ENCODE measurements at regions not wholly inside any gene's neighbourhood (a gene's known extent, or its start where the extent isn't known, plus 50 kb on each side); places are given as distances from the start of the nearest gene placed in this dataset.

- no peak overlapping the region for H3K9ac ChIP-seq (replicated peaks in 1 of 4; ENCODE audit: extremely low read depth in 1 of 4, low read depth in 3 of 4, low read length in 3 of 4)
- no peak overlapping the region for H3K4ac ChIP-seq (replicated peaks; ENCODE audit: insufficient read length, low read depth, low read length)
- no peak overlapping the region for H3K18ac ChIP-seq (ENCODE audit: extremely low read depth, low read length)
- H2AK5ac ChIP-seq (ENCODE audit: low read depth, low read length): no peak overlapping the region
- H3K4me3 ChIP-seq (ENCODE audit: extremely low read depth in 1 of 4, insufficient read depth in 2 of 4, low read depth in 3 of 4, low read length in 4 of 4): no peak overlapping the region
- H4K8ac ChIP-seq (ENCODE audit: extremely low read depth, insufficient read depth, low read length): no peak overlapping the region
- no peak for FAIRE-seq
- no peaks in the 10 kb centered on the region for H3K79me2 ChIP-seq (ENCODE audit: control insufficient read depth in 1 of 2, insufficient read depth in 2 of 2, low read length in 2 of 2)
- H2BK15ac ChIP-seq (ENCODE audit: low read length): no peak overlapping the region
- no peaks in the 10 kb centered on the region for H3K23me2 ChIP-seq (ENCODE audit: low read depth, low read length)
- H3K9me3 ChIP-seq (ENCODE audit: insufficient read depth in 2 of 2, low read depth in 1 of 2, low read length in 1 of 2): no peaks in the 10 kb centered on the region
- ChIA-PET POLR2A (ENCODE audit: partially characterized antibody) (no interaction called here), CTCF (ENCODE audit: partially characterized antibody) (no interaction called here)
- no peaks in the 10 kb centered on the region for H3K36me3 ChIP-seq (ENCODE audit: control insufficient read depth in 2 of 4, insufficient read depth in 4 of 4, low read length in 3 of 4)
- H3K27me3 ChIP-seq (replicated peaks in 1 of 4; ENCODE audit: control insufficient read depth in 3 of 4, extremely low read depth in 1 of 4, insufficient read depth in 3 of 4, low read length in 3 of 4): no peaks in the 10 kb centered on the region
- no peaks in the 10 kb centered on the region for H4K20me1 ChIP-seq (replicated peaks in 1 of 2; ENCODE audit: control insufficient read depth in 1 of 2, insufficient read depth in 2 of 2, low read length in 2 of 2)
- no peak overlapping the region for H3K27ac ChIP-seq (ENCODE audit: low read depth, low read length)
- H3K4me2 ChIP-seq (ENCODE audit: insufficient read depth in 1 of 2, low read depth in 2 of 2, low read length in 2 of 2): no peak overlapping the region
- 90% methylated on average over 3 of the region's 3 CpGs; no CpG with 5 or more reads in 1 of the 2 experiments for WGBS, 2 experiments (ENCODE audit: extremely low coverage in 1 of 2, insufficient coverage in 1 of 2, insufficient read length in 1 of 2, insufficient replicate concordance in 2 of 2, low coverage in 1 of 2, low lambda C conversion rate in 2 of 2, missing lambda C conversion rate in 1 of 2)
- no peak overlapping the region for H3K56ac ChIP-seq (replicated peaks; ENCODE audit: insufficient read length, low read depth, low read length)
- H3K4me1 ChIP-seq (replicated peaks in 1 of 4; ENCODE audit: control insufficient read depth in 3 of 4, insufficient read depth in 4 of 4, low read length in 3 of 4): no peaks in the 10 kb centered on the region
- H3K14ac ChIP-seq (ENCODE audit: insufficient read length): no peak overlapping the region
- H2AFZ ChIP-seq (ENCODE audit: low read length): no peak overlapping the region
- no peak overlapping the region for H2BK5ac ChIP-seq (ENCODE audit: low read depth, low read length)
- no peak overlapping the region for H2BK20ac ChIP-seq (ENCODE audit: low read length)
- H2BK12ac ChIP-seq (ENCODE audit: low read depth, low read length): no peak overlapping the region
- H3K23ac ChIP-seq (ENCODE audit: insufficient read length): no peak overlapping the region
- H2BK120ac ChIP-seq (replicated peaks; ENCODE audit: low read depth, low read length): no peak overlapping the region
- DNase-seq (ENCODE audit: low read depth in 1 of 2, low spot score in 2 of 2): no peak
- H4K91ac ChIP-seq (replicated peaks; ENCODE audit: insufficient read length, low read length): no peak overlapping the region
- TF ChIP-seq SP1 (IDR thresholded peaks at IDR 0.05; ENCODE audit: low read depth, low read length) (no peak), CREB1 (IDR thresholded peaks at IDR 0.05) (no peak), GABPA (IDR thresholded peaks at IDR 0.05; ENCODE audit: borderline replicate concordance, insufficient read depth, low read length) (no peak), RAD21 (IDR thresholded peaks at IDR 0.05 in 1 of 2, conservative IDR thresholded peaks at IDR 0.05 in 1 of 2; ENCODE audit: low read depth in 2 of 2, low read length in 2 of 2) (no peak), ZNF274 (IDR thresholded peaks at IDR 0.05; ENCODE audit: borderline replicate concordance, extremely low read depth, low read length) (no peak), SP4 (IDR thresholded peaks at IDR 0.05; ENCODE audit: low read length) (no peak), NANOG (IDR thresholded peaks at IDR 0.05; ENCODE audit: insufficient read depth, low read depth, low read length, poor library complexity, severe bottlenecking) (no peak), SP2 (IDR thresholded peaks at IDR 0.05; ENCODE audit: low read length) (no peak), KDM5A (IDR thresholded peaks at IDR 0.05; ENCODE audit: low read length) (no peak), BCL11A (IDR thresholded peaks at IDR 0.05; ENCODE audit: low read depth in 2 of 2, low read length in 2 of 2) (no peak), USF2 (IDR thresholded peaks at IDR 0.05; ENCODE audit: low read length) (no peak)
- no peak overlapping the region for H4K5ac ChIP-seq (ENCODE audit: insufficient read length, low read depth, low read length)
- no peaks in the 10 kb centered on the region for H3K79me1 ChIP-seq (ENCODE audit: low read depth, low read length)
Observed at GRCh38 chr12:61251076-61251475, 1009.1 kb upstream of the USP15 start.
